Psoas muscle (tissue), 7 donors: ENCODE measurements at regions not wholly inside any gene's neighbourhood (a gene's known extent, or its start where the extent isn't known, plus 50 kb on each side); places are given as distances from the start of the nearest gene placed in this dataset.
"Not testable (repeated sequence)": the region's sequence is repeated elsewhere in the genome, so short reads cannot be mapped to it uniquely, and the experiment has no call there.

Experiments
- ATAC-seq, 4 donors: fragments of 200-7000 bp; cut with Tn5 transposase; one replicate each; pipeline ENCODE4 v1.9.1; 2020; ENCODE audit warnings: moderate library complexity in 3 of 4, mild to moderate bottlenecking in 2 of 4
- DNase-seq, 2 donors: peaks; one replicate each; pipeline ENCODE4 v3.0.0-alpha.2; 2020
- H3K27ac ChIP-seq: fragments of 200-600 bp; one replicate; pipeline ENCODE4 v1.8.0; 2022
- H3K27me3 ChIP-seq, 3 donors: fragments of 200-600 bp in 1 of 3; one replicate each; pipeline versions ENCODE4 v1.6.1 to v1.8.0; 2013 to 2022; ENCODE audit warnings: low read length in 2 of 3, mild to moderate bottlenecking in 2 of 3, moderate library complexity in 1 of 3; ENCODE audit not compliant: insufficient read depth in 3 of 3
- H3K36me3 ChIP-seq, 2 donors: fragments of 200-600 bp in 1 of 2; one replicate each; pipeline versions ENCODE4 v1.6.1 to v1.8.0; 2013 to 2022; ENCODE audit warnings: low read depth in 1 of 2, mild to moderate bottlenecking in 1 of 2, moderate library complexity in 1 of 2; ENCODE audit not compliant: insufficient read depth in 1 of 2
- H3K4me1 ChIP-seq: fragments of 200-600 bp; one replicate; pipeline ENCODE4 v1.8.0; 2022
- H3K4me3 ChIP-seq: fragments of 200-600 bp; one replicate; pipeline ENCODE4 v1.8.0; 2022; ENCODE audit warnings: mild to moderate bottlenecking
- H3K9me3 ChIP-seq: fragments of 200-600 bp; one replicate; pipeline ENCODE4 v1.8.0; 2022
- WGBS, 3 donors: extraction: QIAGEN DNeasy Blood & Tissue Kit; methylation state at CpG; one replicate each; pipeline versions ENCODE4 v1.1.6 to v1.1.7; 2013; 5-methylcytosine and 5-hydroxymethylcytosine counted together
- intact Hi-C, 2 donors: fragments of 100-400 bp; cut with DNase I; formaldehyde crosslinking; loops; one replicate each; pipeline versions ENCODE4 v1.11.0 to v1.14.2; 2022
- TF ChIP-seq, protein P1 (sequence below): fragments of 200-600 bp; IDR thresholded peaks from one replicate; pipeline ENCODE4 v1.8.0; 2022; ENCODE audit warnings: antibody characterized with exemption
- donor health status: healthy with polysubstance abuse.
- donor health status: DM: no; HTN: no; CAD: no; lungs with moderate emphysema.
- donor health status: Bipolar disorder and iron deficiency.
- donor health status: healthy.
- donor health status: DM: yes; HTN: yes; CAD: no.
- donor health status: DM: no; HTN: no; CAD: no.
- donor health status: DM: yes; HTN: yes; CAD: no.

- WGBS, 3 donors, result 92 to 97% (median 94%) methylated on average over 4 of the region's 4 CpGs
- DNase-seq, result no peak
- intact Hi-C loops, result loop anchor here in 1 of 2 donors (2.0 kb wide), 1 partner anchor 71 kb away; no protein-coding TSS in a partner anchor
These were observed 102.8 kb downstream of the CDC7 start for GRCh38 chr1:91603409-91603808.

DNA sequence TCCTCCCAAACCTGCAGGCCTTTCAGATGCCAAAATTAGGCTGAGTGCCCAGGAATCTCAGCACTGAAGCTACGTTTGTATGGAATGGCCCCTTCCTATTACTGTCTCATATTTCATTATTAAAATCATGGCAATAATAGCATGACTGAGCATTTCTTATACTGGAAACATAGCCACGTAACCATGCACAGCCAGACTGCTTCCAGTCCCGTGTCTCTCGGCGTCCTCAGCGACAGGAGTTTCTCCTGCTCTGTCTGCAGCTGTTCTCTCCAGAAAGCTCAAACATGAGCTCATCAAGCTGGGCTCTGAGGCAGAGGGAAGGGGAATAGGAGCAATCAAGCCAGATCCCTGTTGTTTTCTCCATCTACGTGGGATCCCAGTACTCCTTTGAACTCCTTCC, 104.0 kb downstream of the CDC7 start:
- H3K9me3 ChIP-seq, result no peaks in the 10 kb centered on the region
- 31 to 51% (median 35%) methylated on average over 7 of the region's 7 CpGs for WGBS, 3 donors
- TF ChIP-seq, protein P1, sequence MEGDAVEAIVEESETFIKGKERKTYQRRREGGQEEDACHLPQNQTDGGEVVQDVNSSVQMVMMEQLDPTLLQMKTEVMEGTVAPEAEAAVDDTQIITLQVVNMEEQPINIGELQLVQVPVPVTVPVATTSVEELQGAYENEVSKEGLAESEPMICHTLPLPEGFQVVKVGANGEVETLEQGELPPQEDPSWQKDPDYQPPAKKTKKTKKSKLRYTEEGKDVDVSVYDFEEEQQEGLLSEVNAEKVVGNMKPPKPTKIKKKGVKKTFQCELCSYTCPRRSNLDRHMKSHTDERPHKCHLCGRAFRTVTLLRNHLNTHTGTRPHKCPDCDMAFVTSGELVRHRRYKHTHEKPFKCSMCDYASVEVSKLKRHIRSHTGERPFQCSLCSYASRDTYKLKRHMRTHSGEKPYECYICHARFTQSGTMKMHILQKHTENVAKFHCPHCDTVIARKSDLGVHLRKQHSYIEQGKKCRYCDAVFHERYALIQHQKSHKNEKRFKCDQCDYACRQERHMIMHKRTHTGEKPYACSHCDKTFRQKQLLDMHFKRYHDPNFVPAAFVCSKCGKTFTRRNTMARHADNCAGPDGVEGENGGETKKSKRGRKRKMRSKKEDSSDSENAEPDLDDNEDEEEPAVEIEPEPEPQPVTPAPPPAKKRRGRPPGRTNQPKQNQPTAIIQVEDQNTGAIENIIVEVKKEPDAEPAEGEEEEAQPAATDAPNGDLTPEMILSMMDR, result no peak
- ATAC-seq (peak in 2 of 4 donors; percentile 42 to 54), DNase-seq (no peak)
- no peak overlapping the region for H3K4me3 ChIP-seq
- intact Hi-C loops, result no loop called here
- H3K27ac ChIP-seq, result no peak overlapping the region
- H3K4me1 ChIP-seq, result no peaks in the 10 kb centered on the region
- H3K27me3 ChIP-seq, result no peaks in the 10 kb centered on the region
- H3K36me3 ChIP-seq, result no peaks in the 10 kb centered on the region

More at GRCh38 chr1:91603409-91603808, 102.8 kb downstream of the CDC7 start:
- TF ChIP-seq, protein P1, result no peak
- no peaks in the 10 kb centered on the region for H3K36me3 ChIP-seq
- H3K27me3 ChIP-seq, result no peaks in the 10 kb centered on the region
- no peak overlapping the region for H3K27ac ChIP-seq
- no peak for ATAC-seq
- no peaks in the 10 kb centered on the region for H3K4me1 ChIP-seq
- H3K4me3 ChIP-seq, result no peak overlapping the region
- no peaks in the 10 kb centered on the region for H3K9me3 ChIP-seq

DNA sequence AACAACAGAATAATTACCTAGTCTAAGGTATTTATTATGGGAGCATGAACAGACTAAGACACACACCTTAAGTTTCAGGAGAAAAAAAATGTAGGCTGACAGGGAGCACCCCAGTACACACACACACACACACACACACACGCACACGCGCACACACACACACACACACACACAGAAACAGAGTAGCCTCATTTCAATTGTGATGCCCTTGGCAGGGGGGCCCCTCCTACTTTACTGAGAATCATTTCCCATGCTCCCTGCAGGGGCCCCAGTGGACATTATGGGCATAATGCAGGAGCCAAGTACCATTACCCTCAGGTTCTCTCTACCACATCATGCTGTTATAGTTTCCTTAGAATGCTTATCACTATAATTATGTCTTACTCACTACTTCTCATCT, 104.9 kb downstream of the CDC7 start:
- intact Hi-C loops, result no loop called here
- 64 to 78% (median 71%) methylated on average over 3 of the region's 3 CpGs for WGBS, 3 donors

DNA sequence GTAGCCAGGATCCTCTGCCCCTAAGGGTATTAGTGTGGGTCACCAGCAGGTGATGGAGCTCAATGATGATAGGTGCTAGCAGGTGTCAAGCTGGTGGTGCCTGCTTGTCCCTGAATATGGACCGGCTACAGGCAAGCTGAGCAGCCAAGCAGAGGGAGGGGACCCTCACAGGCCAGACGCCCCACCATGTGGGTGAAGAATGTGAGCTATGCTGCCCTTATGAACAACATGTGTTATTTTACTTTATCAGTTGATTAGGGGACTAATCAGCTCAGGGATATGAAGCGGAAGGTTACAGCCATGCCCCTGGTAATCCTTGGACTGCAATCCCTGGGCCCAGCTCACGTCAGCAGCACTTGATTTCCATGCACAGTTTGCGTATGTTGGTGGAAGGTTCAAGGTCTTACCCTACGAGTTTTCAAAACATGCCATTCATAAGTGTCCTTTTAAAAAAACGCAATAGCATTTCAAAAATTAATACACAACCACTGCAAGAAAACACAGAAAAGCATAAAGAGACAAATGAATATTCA, 106.0 kb downstream of the CDC7 start:
- Histone ChIP-seq H3K9me3 (no peaks in the 10 kb centered on the region), H3K4me3 (no peak overlapping the region), H3K36me3 (no peaks in the 10 kb centered on the region), H3K27ac (no peak overlapping the region), H3K27me3 (no peaks in the 10 kb centered on the region), H3K4me1 (no peaks in the 10 kb centered on the region)
- intact Hi-C loops, result no loop called here
- TF ChIP-seq, protein P1, result no peak
- ATAC-seq (no peak), DNase-seq (no peak)
- WGBS, 3 donors, result 94 to 96% (median 95%) methylated on average over 7 of the region's 7 CpGs

More for the DNA sequence above, 104.9 kb downstream of the CDC7 start:
- TF ChIP-seq, protein P1, result no peak
- H3K36me3 ChIP-seq, result no peaks in the 10 kb centered on the region
- H3K4me3 ChIP-seq, result no peak overlapping the region
- H3K27ac ChIP-seq, result no peak overlapping the region
- no peaks in the 10 kb centered on the region for H3K9me3 ChIP-seq
- DNase-seq (no peak), ATAC-seq (no peak)
- no peaks in the 10 kb centered on the region for H3K27me3 ChIP-seq
- no peaks in the 10 kb centered on the region for H3K4me1 ChIP-seq

GRCh38 chr1:91607686-91608085, 107.0 kb downstream of the CDC7 start:
- H3K4me1 ChIP-seq, ATAC-seq, H3K36me3 ChIP-seq, H3K27me3 ChIP-seq, H3K27ac ChIP-seq, intact Hi-C loops, DNase-seq, H3K4me3 ChIP-seq, H3K9me3 ChIP-seq: not testable (repeated sequence)
- 81 to 88% (median 83%) methylated on average over 3 of the region's 3 CpGs for WGBS, 3 donors
